Mesothelial cell of epicardium (in vitro differentiated cells): ENCODE measurements at regions not wholly inside any gene's neighbourhood (a gene's known extent, or its start where the extent isn't known, plus 50 kb on each side); places are given as distances from the start of the nearest gene placed in this dataset.

Source experiments
- DNase-seq, 2 experiments: peaks; one replicate each; pipeline ENCODE4 v3.0.0; 2021; ENCODE audit warnings: low spot score in 2 of 2; ENCODE audit not compliant: unreplicated experiment in 2 of 2
- H3K27ac Mint-ChIP-seq: 2 replicates; pipeline ENCODE4 v1.8.0; 2021; ENCODE audit warnings: mixed read lengths
- H3K27me3 Mint-ChIP-seq: 2 replicates; pipeline ENCODE4 v1.8.0; 2021; ENCODE audit warnings: low read depth, mixed read lengths
- H3K36me3 Mint-ChIP-seq: 2 replicates; pipeline ENCODE4 v1.8.0; 2021; ENCODE audit warnings: mixed read lengths
- H3K4me1 Mint-ChIP-seq: 2 replicates; pipeline ENCODE4 v1.8.0; 2021; ENCODE audit warnings: mixed read lengths
- H3K4me3 Mint-ChIP-seq: 2 replicates; pipeline ENCODE4 v1.8.0; 2021; ENCODE audit warnings: mild to moderate bottlenecking, moderate library complexity, mixed read lengths
- H3K9me3 Mint-ChIP-seq: 2 replicates; pipeline ENCODE4 v1.8.0; 2021; ENCODE audit warnings: mixed read lengths
- TF ChIP-seq, protein P1 (sequence below): fragments of 200-600 bp; sonication (generic); IDR thresholded peaks from one replicate; pipeline ENCODE4 v1.5.0; 2021; ENCODE audit warnings: antibody characterized with exemption; ENCODE audit not compliant: unreplicated experiment

DNA sequence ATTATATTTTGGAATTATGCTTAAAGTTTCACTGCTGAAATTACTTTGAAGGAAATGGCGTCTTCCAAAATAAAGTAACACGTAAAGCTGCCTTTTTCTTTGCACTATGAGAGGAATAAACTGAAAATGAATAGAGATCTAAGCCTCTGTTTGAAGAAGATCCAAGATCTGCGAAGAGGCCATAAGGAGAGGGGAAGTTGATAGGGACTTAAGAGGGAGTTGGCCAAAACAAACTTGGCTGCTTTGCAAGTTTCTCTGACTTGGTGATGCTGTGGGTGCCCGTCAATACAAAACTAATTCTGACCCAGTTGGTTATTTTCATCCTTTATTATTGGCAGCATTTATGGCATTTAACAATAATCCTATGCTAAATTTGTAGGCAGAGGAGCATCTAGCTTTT is 190.2 kb upstream of the GBE1 start:
- Mint-ChIP-seq H3K9me3 (peaks cover 2% of the 10 kb centered on the region), H3K4me3 (no peak overlapping the region), H3K27ac (no peak overlapping the region), H3K4me1 (peaks cover 16% of the 10 kb centered on the region), H3K27me3 (no peaks in the 10 kb centered on the region), H3K36me3 (no peaks in the 10 kb centered on the region)
- TF ChIP-seq, protein P1, sequence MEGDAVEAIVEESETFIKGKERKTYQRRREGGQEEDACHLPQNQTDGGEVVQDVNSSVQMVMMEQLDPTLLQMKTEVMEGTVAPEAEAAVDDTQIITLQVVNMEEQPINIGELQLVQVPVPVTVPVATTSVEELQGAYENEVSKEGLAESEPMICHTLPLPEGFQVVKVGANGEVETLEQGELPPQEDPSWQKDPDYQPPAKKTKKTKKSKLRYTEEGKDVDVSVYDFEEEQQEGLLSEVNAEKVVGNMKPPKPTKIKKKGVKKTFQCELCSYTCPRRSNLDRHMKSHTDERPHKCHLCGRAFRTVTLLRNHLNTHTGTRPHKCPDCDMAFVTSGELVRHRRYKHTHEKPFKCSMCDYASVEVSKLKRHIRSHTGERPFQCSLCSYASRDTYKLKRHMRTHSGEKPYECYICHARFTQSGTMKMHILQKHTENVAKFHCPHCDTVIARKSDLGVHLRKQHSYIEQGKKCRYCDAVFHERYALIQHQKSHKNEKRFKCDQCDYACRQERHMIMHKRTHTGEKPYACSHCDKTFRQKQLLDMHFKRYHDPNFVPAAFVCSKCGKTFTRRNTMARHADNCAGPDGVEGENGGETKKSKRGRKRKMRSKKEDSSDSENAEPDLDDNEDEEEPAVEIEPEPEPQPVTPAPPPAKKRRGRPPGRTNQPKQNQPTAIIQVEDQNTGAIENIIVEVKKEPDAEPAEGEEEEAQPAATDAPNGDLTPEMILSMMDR: no peak
- no peak for DNase-seq

DNA sequence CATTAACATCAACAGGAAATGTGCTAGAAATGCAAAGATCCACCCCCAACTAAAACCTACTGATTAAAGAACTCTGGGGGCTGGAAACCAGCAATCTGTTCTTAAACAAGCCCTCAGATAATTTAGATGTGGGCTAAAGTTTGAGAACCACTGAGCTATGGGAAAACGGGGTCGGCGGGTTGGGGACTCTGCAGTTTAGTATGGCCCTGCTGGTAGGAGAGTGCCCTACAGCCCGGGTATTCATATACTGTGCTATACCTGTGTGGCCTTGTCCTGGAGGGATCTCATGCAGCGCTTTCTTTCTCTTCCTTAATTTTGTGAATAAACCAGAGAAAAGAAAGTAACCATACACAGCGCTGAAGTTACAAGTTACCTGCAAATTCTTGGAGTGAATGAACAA is 189.7 kb upstream of the GBE1 start:
- peaks cover 3% of the 10 kb centered on the region for H3K9me3 Mint-ChIP-seq
- no peaks in the 10 kb centered on the region for H3K36me3 Mint-ChIP-seq
- TF ChIP-seq, protein P1: no peak
- H3K27ac Mint-ChIP-seq: no peak overlapping the region
- no peaks in the 10 kb centered on the region for H3K27me3 Mint-ChIP-seq
- no peak for DNase-seq
- H3K4me3 Mint-ChIP-seq: no peak overlapping the region
- peaks cover 16% of the 10 kb centered on the region for H3K4me1 Mint-ChIP-seq

DNA sequence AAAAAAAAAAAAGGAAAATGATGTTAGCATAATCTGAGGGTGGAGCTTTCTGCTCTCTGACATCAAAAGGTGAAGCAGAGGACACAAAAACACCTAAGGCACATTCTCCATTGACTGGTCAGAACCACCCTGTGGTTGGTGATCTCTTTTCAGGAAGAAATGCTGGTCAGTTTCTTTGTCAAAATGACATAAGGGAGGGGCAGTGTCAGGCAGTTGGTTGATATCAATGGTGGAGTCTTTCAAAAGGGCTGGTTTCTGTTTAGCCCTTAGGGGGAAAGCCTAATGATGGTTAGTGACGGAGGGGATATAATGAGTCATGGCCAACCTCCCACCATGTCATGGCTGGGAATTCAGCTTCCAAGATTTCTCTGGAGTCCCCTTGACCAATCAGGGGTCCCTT is 185.9 kb upstream of the GBE1 start:
- peaks cover 25% of the 10 kb centered on the region for H3K9me3 Mint-ChIP-seq
- peaks cover 4% of the 10 kb centered on the region for H3K4me1 Mint-ChIP-seq
- no peak overlapping the region for H3K4me3 Mint-ChIP-seq
- H3K36me3 Mint-ChIP-seq: no peaks in the 10 kb centered on the region
- no peak overlapping the region for H3K27ac Mint-ChIP-seq
- TF ChIP-seq, protein P1: no peak
- no peak for DNase-seq
- no peaks in the 10 kb centered on the region for H3K27me3 Mint-ChIP-seq

DNA sequence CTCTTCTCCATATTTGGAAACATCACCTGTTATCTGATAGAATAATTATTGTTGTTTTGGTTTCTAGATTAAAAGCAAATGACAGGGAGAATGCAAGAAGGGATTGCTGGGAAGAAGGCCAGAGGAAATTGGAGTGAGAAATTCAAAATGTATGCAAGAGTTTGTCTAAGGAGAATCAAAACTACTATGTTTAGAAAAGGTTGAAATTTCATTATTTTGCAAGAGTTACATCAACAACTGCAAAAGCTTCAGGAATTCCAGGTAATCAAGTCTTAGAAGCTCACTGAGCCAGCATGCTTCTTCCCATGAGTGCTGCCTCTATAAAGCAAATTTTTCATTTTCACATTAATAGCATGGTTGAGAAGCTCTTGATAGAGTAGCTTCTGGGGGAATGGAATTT is 177.2 kb upstream of the GBE1 start:
- Mint-ChIP-seq H3K36me3 (no peaks in the 10 kb centered on the region), H3K4me3 (no peak overlapping the region), H3K4me1 (peaks cover 9% of the 10 kb centered on the region), H3K27me3 (no peaks in the 10 kb centered on the region), H3K9me3 (peaks cover 14% of the 10 kb centered on the region), H3K27ac (no peak overlapping the region)
- TF ChIP-seq, protein P1: no peak
- no peak for DNase-seq

DNA sequence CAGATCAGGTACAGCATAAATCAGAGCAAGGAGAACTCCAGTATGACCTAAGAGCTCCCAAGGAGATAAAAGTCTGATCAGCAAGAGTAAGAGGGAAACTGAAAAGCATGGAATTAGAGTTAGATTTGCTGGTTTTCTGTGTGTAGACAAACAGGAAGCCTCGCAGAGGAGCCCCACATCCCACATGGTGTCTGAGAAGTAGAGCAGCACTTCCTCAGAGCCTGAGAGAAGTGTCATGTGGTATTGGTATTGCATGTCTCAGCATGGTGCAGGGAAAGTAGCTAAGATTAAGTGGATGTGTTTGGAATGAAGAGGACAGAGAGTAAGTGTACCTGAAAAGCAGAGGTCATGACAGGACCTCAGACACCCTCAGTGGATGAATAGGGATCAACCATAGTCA is 175.4 kb upstream of the GBE1 start:
- TF ChIP-seq, protein P1: no peak
- Mint-ChIP-seq H3K4me3 (no peak overlapping the region), H3K27me3 (no peaks in the 10 kb centered on the region), H3K4me1 (peaks cover 9% of the 10 kb centered on the region), H3K9me3 (peaks cover 4% of the 10 kb centered on the region), H3K36me3 (no peaks in the 10 kb centered on the region), H3K27ac (no peak overlapping the region)
- DNase-seq: no peak

DNA sequence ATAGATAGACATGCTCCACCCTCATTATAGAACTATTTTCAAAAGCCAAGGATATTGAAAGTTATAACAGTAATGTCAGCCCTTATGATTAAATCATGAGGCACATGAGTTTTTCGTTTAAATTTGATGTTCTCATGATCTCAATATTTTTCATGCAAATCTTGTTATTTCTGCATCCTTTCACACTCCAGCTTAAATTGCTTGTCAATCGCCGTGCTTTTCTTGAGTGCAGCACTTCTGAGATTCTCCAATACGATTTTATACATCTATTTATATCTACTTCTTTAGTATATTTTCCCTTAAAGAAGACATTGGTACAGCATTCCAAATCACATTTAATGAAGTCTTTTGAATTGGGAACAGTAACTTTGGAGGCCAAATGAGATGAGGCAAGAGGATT is 171.2 kb upstream of the GBE1 start:
- TF ChIP-seq, protein P1: no peak
- Mint-ChIP-seq H3K9me3 (no peaks in the 10 kb centered on the region), H3K4me1 (peaks cover 2% of the 10 kb centered on the region), H3K4me3 (no peak overlapping the region), H3K27me3 (peaks cover 3% of the 10 kb centered on the region), H3K36me3 (no peaks in the 10 kb centered on the region), H3K27ac (no peak overlapping the region)
- DNase-seq: no peak
